Cardiac fibroblast (primary cell): ENCODE measurements at regions not wholly inside any gene's neighbourhood (a gene's known extent, or its start where the extent isn't known, plus 50 kb on each side); places are given as distances from the start of the nearest gene placed in this dataset.
A peak's percentile ranks its signal among the peaks of the same experiment; 100 is the strongest.

Source experiments
- DNase-seq, 2 donors: peaks; one replicate each; pipeline versions ENCODE4 v3.0.0 to v3.0.0-alpha.2; 2010; ENCODE audit warnings: low read depth in 2 of 2
- H3K4me3 ChIP-seq, 2 donors: replicated peaks in 1 of 2; 1 replicate in 1 of 2; 2 replicates in 1 of 2; pipeline ENCODE4 v1.5.1; 2011; ENCODE audit warnings: low read depth in 2 of 2, low read length in 2 of 2, mild to moderate bottlenecking in 2 of 2, moderate library complexity in 1 of 2
- CTCF ChIP-seq: IDR thresholded peaks from one replicate; pipeline ENCODE4 v1.5.1; 2011; ENCODE audit warnings: low read depth, mild to moderate bottlenecking, low read length, inconsistent platforms

- H3K4me3 ChIP-seq, result no peak overlapping the region
- no peak for TF ChIP-seq CTCF
- no peak for DNase-seq
Measured at GRCh38 chr20:7505835-7506221, 434.4 kb downstream of the HAO1 start.

- TF ChIP-seq CTCF, result no peak
- no peak for DNase-seq
- H3K4me3 ChIP-seq, result no peak overlapping the region
Measured at GRCh38 chr20:7516621-7517111, 423.6 kb downstream of the HAO1 start.

- TF ChIP-seq CTCF, result no peak
- no peak overlapping the region for H3K4me3 ChIP-seq
- DNase-seq, result no peak
Measured at GRCh38 chr20:7520361-7520760, 419.9 kb downstream of the HAO1 start.

- DNase-seq, result no peak
- no peak overlapping the region for H3K4me3 ChIP-seq
- TF ChIP-seq CTCF, result no peak
Measured at GRCh38 chr20:7523288-7523687, 417.0 kb downstream of the HAO1 start.

GRCh38 chr20:7540018-7540417, 400.2 kb downstream of the HAO1 start:
- H3K4me3 ChIP-seq, result no peak overlapping the region
- no peak for TF ChIP-seq CTCF
- DNase-seq, result no peak

GRCh38 chr20:7540923-7541322, 399.3 kb downstream of the HAO1 start:
- no peak overlapping the region for H3K4me3 ChIP-seq
- TF ChIP-seq CTCF, result no peak
- peak; percentile 3 to 38 for DNase-seq

GRCh38 chr20:7571101-7571500, 369.2 kb downstream of the HAO1 start:
- no peak for TF ChIP-seq CTCF
- no peak overlapping the region for H3K4me3 ChIP-seq
- no peak for DNase-seq
